MM.1S (cell line): ENCODE measurements at regions not wholly inside any gene's neighbourhood (a gene's known extent, or its start where the extent isn't known, plus 50 kb on each side); places are given as distances from the start of the nearest gene placed in this dataset.

Experiments used
- DNase-seq: peaks from one replicate; pipeline ENCODE4 v3.0.0-alpha.2; 2015
- H2AFZ ChIP-seq: fragments of 300-600 bp; sonication (generic); 2 replicates; pipeline ENCODE4 v1.6.0; 2016; ENCODE audit warnings: antibody characterized with exemption, low read length
- H3F3A ChIP-seq: fragments of 300-600 bp; sonication (generic); 2 replicates; pipeline ENCODE4 v1.6.1; 2016; ENCODE audit warnings: mild to moderate bottlenecking, antibody characterized with exemption, low read length, moderate library complexity, mixed read lengths; ENCODE audit not compliant: insufficient read depth
- H3K27ac ChIP-seq: fragments of 300-600 bp; sonication (generic); 2 replicates; pipeline ENCODE4 v1.5.1; 2016; ENCODE audit warnings: mild to moderate bottlenecking, low read length
- H3K27me3 ChIP-seq: fragments of 300-600 bp; sonication (generic); replicated peaks from 2 replicates; pipeline ENCODE4 v1.6.0; 2016; ENCODE audit warnings: low read length; ENCODE audit not compliant: insufficient read depth
- H3K36me3 ChIP-seq: fragments of 300-600 bp; sonication (generic); replicated peaks from 2 replicates; pipeline ENCODE4 v1.6.1; 2016; ENCODE audit warnings: mild to moderate bottlenecking, low read length, mixed read lengths; ENCODE audit not compliant: insufficient read depth
- H3K4me1 ChIP-seq: fragments of 300-600 bp; sonication (generic); 2 replicates; pipeline ENCODE4 v1.6.1; 2016; ENCODE audit warnings: low read length, mixed read lengths
- H3K4me2 ChIP-seq: fragments of 300-600 bp; sonication (generic); 2 replicates; pipeline ENCODE4 v1.6.0; 2016; ENCODE audit warnings: low read depth, low read length
- H3K4me3 ChIP-seq: fragments of 300-600 bp; sonication (generic); 2 replicates; pipeline ENCODE4 v1.5.1; 2016; ENCODE audit warnings: low read length, mixed read lengths
- H3K79me2 ChIP-seq: fragments of 300-600 bp; sonication (generic); 2 replicates; pipeline ENCODE4 v1.6.1; 2016; ENCODE audit warnings: mixed run types, low read length, mixed read lengths
- H3K9ac ChIP-seq: fragments of 300-600 bp; sonication (generic); 2 replicates; pipeline ENCODE4 v1.6.1; 2016; ENCODE audit warnings: low read length, mixed read lengths
- H3K9me2 ChIP-seq: fragments of 300-600 bp; sonication (generic); replicated peaks from 2 replicates; pipeline ENCODE4 v1.6.1; 2016; ENCODE audit warnings: mild to moderate bottlenecking, low read length, mixed read lengths; ENCODE audit not compliant: insufficient read depth
- H3K9me3 ChIP-seq: fragments of 300-600 bp; sonication (generic); replicated peaks from 2 replicates; pipeline ENCODE4 v1.6.1; 2016; ENCODE audit warnings: mild to moderate bottlenecking, low read length, mixed read lengths; ENCODE audit not compliant: insufficient read depth
- H4K20me1 ChIP-seq: fragments of 300-600 bp; sonication (generic); 2 replicates; pipeline ENCODE4 v1.6.1; 2016; ENCODE audit warnings: mild to moderate bottlenecking, low read length, moderate library complexity, mixed read lengths; ENCODE audit not compliant: insufficient read depth
- CTCF ChIP-seq: fragments of 300-600 bp; sonication (generic); IDR thresholded peaks from 2 replicates; pipeline ENCODE4 v1.5.1; 2016; ENCODE audit warnings: antibody characterized with exemption, low read length, mixed read lengths
- EZH2 ChIP-seq: fragments of 300-600 bp; sonication (generic); optimal IDR thresholded peaks from 2 replicates; pipeline ENCODE3; 2017; ENCODE audit warnings: low read depth, mild to moderate bottlenecking, antibody characterized with exemption, low read length, mixed read lengths
- EZH2phosphoT487 ChIP-seq: fragments of 300-600 bp; sonication (generic); IDR thresholded peaks from 2 replicates; pipeline ENCODE4 v1.6.1; 2018; ENCODE audit warnings: antibody characterized with exemption, low read length

GRCh38 chr3:3587647-3587972 lies 211.6 kb upstream of the LRRN1 start:
- H3K9me2 ChIP-seq: no peaks in the 10 kb centered on the region
- H3K4me3 ChIP-seq: no peak overlapping the region
- H2AFZ ChIP-seq: no peak overlapping the region
- no peak overlapping the region for H3K4me2 ChIP-seq
- H3K4me1 ChIP-seq: 0 out of 2 replicates have a peak, but pooled peaks cover 5% of the 10 kb centered on the region
- TF ChIP-seq CTCF (no peak), EZH2phosphoT487 (no peak)
- H3K9ac ChIP-seq: no peak overlapping the region
- H3K79me2 ChIP-seq: no peaks in the 10 kb centered on the region
- H4K20me1 ChIP-seq: no peaks in the 10 kb centered on the region
- H3K27ac ChIP-seq: no peak overlapping the region
- no peaks in the 10 kb centered on the region for H3K36me3 ChIP-seq
- peaks cover 10% of the 10 kb centered on the region for H3F3A ChIP-seq
- no peak for DNase-seq
- H3K9me3 ChIP-seq: no peaks in the 10 kb centered on the region
- no peaks in the 10 kb centered on the region for H3K27me3 ChIP-seq

GRCh38 chr3:3586843-3587646 lies 212.2 kb upstream of the LRRN1 start:
- Histone ChIP-seq H3K79me2 (no peaks in the 10 kb centered on the region), H3K4me2 (no peak overlapping the region), H3K27me3 (no peaks in the 10 kb centered on the region), H3K4me1 (0 out of 2 replicates have a peak, but pooled peaks cover 5% of the 10 kb centered on the region), H3K9me2 (no peaks in the 10 kb centered on the region), H4K20me1 (no peaks in the 10 kb centered on the region), H3F3A (peaks cover 10% of the 10 kb centered on the region), H3K27ac (no peak overlapping the region), H2AFZ (no peak overlapping the region), H3K36me3 (no peaks in the 10 kb centered on the region), H3K9ac (no peak overlapping the region), H3K9me3 (no peaks in the 10 kb centered on the region), H3K4me3 (no peak overlapping the region)
- no peak for TF ChIP-seq EZH2
- TF ChIP-seq EZH2phosphoT487: no peak
- TF ChIP-seq CTCF: no peak
- DNase-seq: no peak

GRCh38 chr3:3586336-3586735 lies 212.9 kb upstream of the LRRN1 start:
- H3K27ac ChIP-seq: no peak overlapping the region
- no peaks in the 10 kb centered on the region for H3K36me3 ChIP-seq
- no peak for TF ChIP-seq EZH2phosphoT487
- TF ChIP-seq EZH2: no peak
- TF ChIP-seq CTCF: no peak
- H3K4me3 ChIP-seq: no peak overlapping the region
- no peak overlapping the region for H3K9ac ChIP-seq
- 0 out of 2 replicates have a peak, but pooled peaks cover 5% of the 10 kb centered on the region for H3K4me1 ChIP-seq
- no peaks in the 10 kb centered on the region for H3K27me3 ChIP-seq
- H3K4me2 ChIP-seq: no peak overlapping the region
- no peaks in the 10 kb centered on the region for H3K79me2 ChIP-seq
- no peaks in the 10 kb centered on the region for H3K9me3 ChIP-seq
- H3F3A ChIP-seq: peaks cover 10% of the 10 kb centered on the region
- no peak for DNase-seq
- H3K9me2 ChIP-seq: no peaks in the 10 kb centered on the region
- no peak overlapping the region for H2AFZ ChIP-seq
- H4K20me1 ChIP-seq: no peaks in the 10 kb centered on the region
